Muscle of arm (tissue), 1 donor: ENCODE measurements at regions not wholly inside any gene's neighbourhood (a gene's known extent, or its start where the extent isn't known, plus 50 kb on each side); places are given as distances from the start of the nearest gene placed in this dataset.
"Not testable (repeated sequence)": the region's sequence is repeated elsewhere in the genome, so short reads cannot be mapped to it uniquely, and the experiment has no call there.

Experiments
- DNase-seq: peaks from one replicate; pipeline ENCODE4 v3.0.0-alpha.2; 2013

- DNase-seq, result no peak
Measured at GRCh38 chrX:14351611-14352303, 177.6 kb upstream of the GLRA2 start.

- DNase-seq, result no peak
Measured at GRCh38 chrX:14347523-14347922, 181.8 kb upstream of the GLRA2 start.

GRCh38 chrX:14344172-14344940 lies 185.0 kb upstream of the GLRA2 start:
- DNase-seq, result no peak

GRCh38 chrX:14309431-14309830 lies 219.9 kb upstream of the GLRA2 start:
- peak; percentile 26 for DNase-seq

GRCh38 chrX:14308976-14309375 lies 220.4 kb upstream of the GLRA2 start:
- DNase-seq, result not testable (repeated sequence)

GRCh38 chrX:14303891-14304290 lies 225.4 kb upstream of the GLRA2 start:
- no peak for DNase-seq

GRCh38 chrX:14302561-14302960 lies 226.8 kb upstream of the GLRA2 start:
- DNase-seq, result not testable (repeated sequence)

GRCh38 chrX:14300376-14300775 lies 229.0 kb upstream of the GLRA2 start:
- DNase-seq, result no peak

- DNase-seq, result no peak
Measured at GRCh38 chrX:14295426-14295825, 233.9 kb upstream of the GLRA2 start.

- DNase-seq, result no peak
Measured at GRCh38 chrX:14291666-14292500, 237.5 kb upstream of the GLRA2 start.

- no peak for DNase-seq
Measured at GRCh38 chrX:14290335-14290734, 239.0 kb upstream of the GLRA2 start.

- DNase-seq, result peak; percentile 42
Measured at GRCh38 chrX:14274691-14275090, 245.0 kb upstream of the GEMIN8 start.

- no peak for DNase-seq
Measured at GRCh38 chrX:14267216-14267615, 237.5 kb upstream of the GEMIN8 start.

- DNase-seq, result no peak
Measured at GRCh38 chrX:14266705-14267104, 237.0 kb upstream of the GEMIN8 start.

- DNase-seq, result no peak
Measured at GRCh38 chrX:14243823-14244222, 214.1 kb upstream of the GEMIN8 start.

- no peak for DNase-seq
Measured at GRCh38 chrX:14235004-14235403, 205.3 kb upstream of the GEMIN8 start.

- no peak for DNase-seq
Measured at GRCh38 chrX:14232688-14233087, 203.0 kb upstream of the GEMIN8 start.

- no peak for DNase-seq
Measured at GRCh38 chrX:14228611-14229010, 198.9 kb upstream of the GEMIN8 start.

- DNase-seq, result no peak
Measured at GRCh38 chrX:14220386-14220944, 190.8 kb upstream of the GEMIN8 start.

GRCh38 chrX:14209034-14209433 lies 179.3 kb upstream of the GEMIN8 start:
- no peak for DNase-seq

GRCh38 chrX:14194711-14195110 lies 165.0 kb upstream of the GEMIN8 start:
- no peak for DNase-seq

GRCh38 chrX:14193547-14193946 lies 163.9 kb upstream of the GEMIN8 start:
- no peak for DNase-seq
